Testis (tissue), 2 donors: ENCODE measurements at regions not wholly inside any gene's neighbourhood (a gene's known extent, or its start where the extent isn't known, plus 50 kb on each side); places are given as distances from the start of the nearest gene placed in this dataset.

Experiments
- CTCF ChIP-seq, 3 experiments: fragments of 450-650 bp in 2 of 3; fragments of 200-600 bp in 1 of 3; sonication (generic) in 1 of 3; IDR thresholded peaks; one replicate each; pipeline ENCODE4 v1.5.1; 2016 to 2019; ENCODE audit warnings: antibody characterized with exemption in 3 of 3, mild to moderate bottlenecking in 2 of 3, moderate library complexity in 1 of 3
- POLR2A ChIP-seq: fragments of 450-650 bp; IDR thresholded peaks from one replicate; pipeline ENCODE4 v1.6.1; 2017; ENCODE audit warnings: antibody characterized with exemption, mild to moderate bottlenecking, moderate library complexity

GRCh38 chr21:17003258-17003615, 509.6 kb upstream of the CXADR start:
- TF ChIP-seq CTCF (IDR thresholded peaks at IDR 0.05) (no peak), POLR2A (no peak)
